SK-N-MC (cell line): ENCODE measurements at regions not wholly inside any gene's neighbourhood (a gene's known extent, or its start where the extent isn't known, plus 50 kb on each side); places are given as distances from the start of the nearest gene placed in this dataset.

Experiments used
- DNase-seq: peaks from one replicate; pipeline ENCODE4 v3.0.0-alpha.2; 2011; ENCODE audit warnings: low read depth, low spot score
- H3K27ac ChIP-seq: fragments of 200-600 bp; sonication (generic); 2 replicates; pipeline ENCODE4 v1.5.1; 2016; ENCODE audit warnings: mixed run types
- H3K36me3 ChIP-seq: fragments of 200-600 bp; sonication (generic); 2 replicates; pipeline ENCODE4 v1.6.1; 2017; ENCODE audit warnings: antibody characterized with exemption, low read length, mixed read lengths; ENCODE audit not compliant: insufficient read depth
- H3K4me3 ChIP-seq: fragments of 200-600 bp; sonication (generic); 2 replicates; pipeline ENCODE4 v1.5.1; 2016
- H3K9ac ChIP-seq: fragments of 200-600 bp; sonication (generic); 2 replicates; pipeline ENCODE4 v1.8.0; 2017; ENCODE audit warnings: mixed run types, mixed read lengths; ENCODE audit not compliant: insufficient read length
- H3K9me3 ChIP-seq: fragments of 200-600 bp; sonication (generic); 2 replicates; pipeline ENCODE4 v1.6.1; 2017; ENCODE audit warnings: low read depth, mild to moderate bottlenecking, antibody characterized with exemption, low read length, moderate library complexity, mixed read lengths
- EZH2 ChIP-seq: fragments of 200-600 bp; sonication (generic); IDR thresholded peaks from one replicate; pipeline ENCODE4 v1.6.1; 2017; ENCODE audit warnings: antibody characterized with exemption
- FOXP2 ChIP-seq: optimal IDR thresholded peaks from 2 replicates; pipeline ENCODE3; 2011; ENCODE audit warnings: mild to moderate bottlenecking, moderate library complexity; ENCODE audit not compliant: insufficient read depth; ENCODE audit errors: extremely low read length, control extremely low read depth
- POLR2AphosphoS5 ChIP-seq: IDR thresholded peaks from 2 replicates; pipeline ENCODE4 v1.6.1; 2012; ENCODE audit warnings: mild to moderate bottlenecking, low read depth, low read length, borderline replicate concordance

- TF ChIP-seq FOXP2 (no peak), POLR2AphosphoS5 (no peak), EZH2 (no peak)
- Histone ChIP-seq H3K36me3 (no peaks in the 10 kb centered on the region), H3K9ac (no peak overlapping the region), H3K9me3 (no peaks in the 10 kb centered on the region), H3K4me3 (no peak overlapping the region), H3K27ac (no peak overlapping the region)
- no peak for DNase-seq
Measured at GRCh38 chr5:142486020-142486419, 161.2 kb upstream of the SPRY4 start.

- no peak overlapping the region for H3K4me3 ChIP-seq
- no peak overlapping the region for H3K27ac ChIP-seq
- no peak for TF ChIP-seq POLR2AphosphoS5
- no peak for TF ChIP-seq FOXP2
- no peak for TF ChIP-seq EZH2
Measured at GRCh38 chr5:142484821-142485387, 160.1 kb upstream of the SPRY4 start.

GRCh38 chr5:142482207-142482606 lies 157.4 kb upstream of the SPRY4 start:
- Histone ChIP-seq H3K4me3 (no peak overlapping the region), H3K27ac (no peak overlapping the region), H3K9me3 (no peaks in the 10 kb centered on the region), H3K9ac (no peak overlapping the region), H3K36me3 (no peaks in the 10 kb centered on the region)
- TF ChIP-seq EZH2 (no peak), FOXP2 (no peak), POLR2AphosphoS5 (no peak)
- no peak for DNase-seq

More at GRCh38 chr5:142484821-142485387, 160.1 kb upstream of the SPRY4 start:
- no peak overlapping the region for H3K9ac ChIP-seq
- H3K9me3 ChIP-seq = no peaks in the 10 kb centered on the region
- no peaks in the 10 kb centered on the region for H3K36me3 ChIP-seq
- no peak for DNase-seq

GRCh38 chr5:142481410-142481809 lies 156.6 kb upstream of the SPRY4 start:
- no peak overlapping the region for H3K9ac ChIP-seq
- H3K4me3 ChIP-seq = no peak overlapping the region
- DNase-seq = no peak
- no peak overlapping the region for H3K27ac ChIP-seq
- TF ChIP-seq EZH2 = no peak
- no peak for TF ChIP-seq FOXP2
- TF ChIP-seq POLR2AphosphoS5 = no peak
- no peaks in the 10 kb centered on the region for H3K9me3 ChIP-seq
- H3K36me3 ChIP-seq = no peaks in the 10 kb centered on the region

- no peak overlapping the region for H3K4me3 ChIP-seq
- no peaks in the 10 kb centered on the region for H3K9me3 ChIP-seq
- DNase-seq = no peak
- H3K27ac ChIP-seq = no peak overlapping the region
- no peaks in the 10 kb centered on the region for H3K36me3 ChIP-seq
- TF ChIP-seq FOXP2 (no peak), EZH2 (no peak), POLR2AphosphoS5 (no peak)
- H3K9ac ChIP-seq = no peak overlapping the region
Measured at GRCh38 chr5:142479854-142480519, 155.2 kb upstream of the SPRY4 start.

GRCh38 chr5:142479150-142479549 lies 154.3 kb upstream of the SPRY4 start:
- no peak for TF ChIP-seq POLR2AphosphoS5
- TF ChIP-seq FOXP2 = no peak
- TF ChIP-seq EZH2 = no peak
- Histone ChIP-seq H3K9me3 (no peaks in the 10 kb centered on the region), H3K9ac (no peak overlapping the region), H3K27ac (no peak overlapping the region), H3K4me3 (no peak overlapping the region), H3K36me3 (no peaks in the 10 kb centered on the region)
- no peak for DNase-seq

GRCh38 chr5:142478113-142478512 lies 153.3 kb upstream of the SPRY4 start:
- Histone ChIP-seq H3K9me3 (no peaks in the 10 kb centered on the region), H3K36me3 (no peaks in the 10 kb centered on the region), H3K9ac (no peak overlapping the region), H3K27ac (no peak overlapping the region), H3K4me3 (no peak overlapping the region)
- TF ChIP-seq FOXP2 = no peak
- no peak for TF ChIP-seq EZH2
- no peak for TF ChIP-seq POLR2AphosphoS5
- DNase-seq = no peak

GRCh38 chr5:142475102-142475513 lies 150.3 kb upstream of the SPRY4 start:
- Histone ChIP-seq H3K4me3 (no peak overlapping the region), H3K9me3 (no peaks in the 10 kb centered on the region), H3K27ac (no peak overlapping the region), H3K9ac (no peak overlapping the region), H3K36me3 (no peaks in the 10 kb centered on the region)
- DNase-seq = no peak
- TF ChIP-seq FOXP2 = no peak
- no peak for TF ChIP-seq EZH2
- TF ChIP-seq POLR2AphosphoS5 = no peak
